GM18868 (cell line): ENCODE measurements at regions not wholly inside any gene's neighbourhood (a gene's known extent, or its start where the extent isn't known, plus 50 kb on each side); places are given as distances from the start of the nearest gene placed in this dataset.
"Not testable (repeated sequence)": the region's sequence is repeated elsewhere in the genome, so short reads cannot be mapped to it uniquely, and the experiment has no call there.

Experiments used
- ATAC-seq: cut with Tn5 transposase; IDR thresholded peaks from one replicate; pipeline ENCODE4 v1.9.1; 2021; ENCODE audit warnings: mild to moderate bottlenecking, moderate library complexity; ENCODE audit not compliant: unreplicated experiment

DNA sequence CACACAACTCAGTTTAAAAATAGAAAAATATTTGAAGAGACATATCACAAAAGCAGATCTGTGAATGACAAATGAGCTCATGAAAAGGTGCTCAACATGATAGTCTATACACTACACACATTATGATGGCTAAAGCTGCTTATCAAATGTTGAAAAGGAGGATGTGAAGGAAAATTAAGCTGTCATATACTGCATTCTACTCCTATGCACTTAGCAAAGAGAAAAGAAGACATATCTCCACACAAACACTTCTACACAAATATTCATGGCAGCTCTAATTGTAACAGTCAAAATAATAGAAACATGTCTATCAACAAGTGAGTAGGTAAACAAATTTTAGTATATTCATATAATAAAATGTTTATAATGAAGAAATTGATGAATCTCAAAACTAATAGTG lies 540.5 kb downstream of the PLOD2 start:
- no peak for ATAC-seq

DNA sequence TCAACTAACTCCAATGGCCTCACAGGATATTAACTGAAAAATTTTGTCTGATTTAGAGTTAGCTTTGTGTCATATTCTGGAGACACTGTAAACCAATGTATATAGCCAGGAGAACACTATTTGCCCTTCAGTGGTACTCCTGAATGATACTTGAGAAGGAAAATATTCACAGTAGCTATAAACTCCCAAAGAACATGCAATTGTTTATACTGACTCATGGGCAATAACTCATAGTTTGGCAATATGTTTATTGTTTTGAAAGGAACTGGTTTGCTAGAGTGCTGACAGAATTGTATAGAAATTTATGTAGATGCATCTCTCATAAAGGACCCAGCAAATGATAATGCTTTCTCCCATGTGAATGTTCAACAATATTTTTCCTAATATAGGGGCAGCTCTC lies 537.6 kb downstream of the PLOD2 start:
- no peak for ATAC-seq

DNA sequence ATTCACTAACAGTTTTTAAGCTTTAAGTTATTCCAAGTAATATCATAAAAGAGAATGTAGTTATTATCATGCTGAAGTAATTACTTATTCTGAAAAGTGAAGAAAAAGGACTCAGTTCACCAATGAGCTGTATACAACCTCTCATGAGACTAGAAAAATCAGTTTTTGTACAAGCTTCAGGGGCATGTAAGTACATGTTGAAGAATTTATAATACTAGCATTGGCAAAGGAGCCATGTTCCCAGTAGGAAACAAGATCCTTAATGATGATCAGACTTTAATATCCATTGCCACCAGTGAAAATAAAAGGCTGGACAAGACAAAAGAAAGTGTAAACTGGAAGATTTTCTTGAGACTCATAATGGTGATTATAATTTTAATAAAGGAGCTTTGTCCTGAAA lies 532.8 kb downstream of the PLOD2 start:
- ATAC-seq: no peak

DNA sequence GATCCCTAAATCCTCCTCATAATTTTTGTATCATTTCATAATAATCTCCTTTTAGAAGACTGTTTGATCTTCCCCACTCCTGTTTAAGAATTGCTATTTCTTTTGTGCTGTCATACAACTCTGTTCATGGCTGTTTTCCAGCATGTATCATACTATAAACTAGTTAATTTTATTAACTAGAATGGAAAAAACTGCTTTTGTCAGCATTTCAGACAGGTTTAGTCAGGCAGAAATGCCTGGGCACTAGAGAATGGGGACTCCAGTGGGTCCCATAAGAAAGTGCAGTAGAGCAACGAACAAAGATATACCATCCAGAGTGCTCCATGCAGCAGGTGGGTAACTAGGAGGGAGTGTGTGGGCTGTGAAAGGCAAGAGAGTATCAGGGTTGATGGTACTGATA lies 523.9 kb downstream of the PLOD2 start:
- ATAC-seq: no peak

DNA sequence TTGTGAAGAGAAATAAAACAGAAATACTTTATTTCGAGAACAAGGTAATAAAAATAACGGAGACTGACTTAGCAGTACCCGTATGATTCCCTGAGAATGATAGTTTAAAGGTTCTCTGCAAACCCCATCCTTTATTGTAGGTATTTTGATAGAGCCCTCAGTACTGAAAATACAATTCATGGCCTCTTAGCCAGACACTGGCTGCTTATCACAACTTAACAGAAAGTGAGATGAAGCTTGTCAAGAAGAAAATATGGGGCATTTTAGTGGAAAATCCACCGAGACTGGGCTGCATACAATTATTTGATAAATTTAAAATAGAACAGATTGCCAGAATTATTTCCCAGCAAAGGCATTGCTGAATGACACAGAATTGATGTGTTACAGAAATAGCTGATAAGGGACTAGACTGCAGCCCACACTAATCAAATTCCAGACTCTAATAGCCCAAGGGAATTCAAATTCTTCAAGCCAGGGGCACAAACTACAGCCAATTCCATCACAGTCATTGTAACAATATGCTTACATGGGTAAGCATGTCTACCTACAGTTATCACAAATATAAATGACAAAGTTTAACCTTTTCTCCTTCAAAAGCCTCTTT lies 521.9 kb downstream of the PLOD2 start:
- ATAC-seq: no peak

DNA sequence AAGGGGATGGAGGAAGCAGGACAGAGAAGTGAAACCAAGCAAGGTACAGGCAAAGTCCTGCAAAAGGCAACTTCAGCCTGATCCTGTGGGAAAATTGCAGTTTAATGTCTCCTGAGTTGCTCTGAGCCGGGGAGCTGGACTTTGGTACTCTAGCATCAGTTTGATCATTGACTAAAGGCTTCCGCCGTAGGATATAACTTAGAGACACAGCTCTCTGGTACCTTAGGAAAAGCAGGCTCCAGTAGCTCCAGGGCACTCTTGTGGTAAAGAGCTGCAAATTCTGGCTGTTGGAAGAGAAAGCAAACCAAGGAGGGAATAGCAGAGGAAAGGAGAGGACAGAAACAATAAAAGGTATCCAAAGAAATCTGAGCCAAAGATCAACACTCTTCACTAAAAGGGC lies 521.1 kb downstream of the PLOD2 start:
- ATAC-seq: no peak

DNA sequence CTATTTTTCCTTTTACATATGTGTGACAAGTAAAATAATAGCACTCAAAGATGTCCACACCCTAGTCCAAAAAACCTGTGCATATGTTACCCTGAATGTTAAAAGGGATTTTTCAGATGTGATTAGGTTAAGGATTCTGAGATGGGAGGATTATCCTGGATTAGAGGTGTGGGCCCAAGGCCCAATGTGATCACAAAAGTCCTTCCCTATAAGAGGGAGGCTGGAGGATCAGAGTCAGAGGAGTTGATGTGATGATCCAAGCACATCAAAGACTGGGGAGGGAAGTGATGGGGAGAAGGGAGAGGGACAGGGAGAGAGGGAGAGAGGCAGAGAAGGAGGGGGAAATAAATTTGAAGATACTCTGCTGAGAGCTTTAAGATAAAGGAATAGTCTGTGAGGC lies 512.6 kb downstream of the PLOD2 start:
- ATAC-seq: no peak

DNA sequence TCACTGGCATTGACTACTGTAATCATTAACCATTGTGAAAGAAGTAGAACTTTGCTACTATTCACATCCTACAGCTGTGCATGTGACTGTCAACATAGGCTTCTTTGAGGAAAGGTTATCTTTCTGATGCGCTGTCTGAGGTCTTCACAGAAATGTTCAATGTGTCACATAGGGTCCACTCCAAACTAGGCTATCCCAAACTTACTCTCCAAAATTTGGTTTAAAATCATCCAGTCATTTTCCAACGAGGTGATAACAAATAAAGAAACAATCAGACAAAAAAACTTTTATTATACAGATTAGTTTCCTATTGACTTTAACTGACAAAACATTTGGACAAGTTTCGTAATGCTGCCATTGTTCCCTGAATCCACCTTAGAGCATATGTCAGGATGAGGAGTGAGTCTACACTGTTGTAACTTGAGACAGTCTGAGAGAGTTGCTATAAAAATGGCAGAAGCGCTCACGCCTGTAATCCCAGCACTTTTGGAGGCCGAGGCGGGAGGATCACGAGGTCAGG lies 511.6 kb downstream of the PLOD2 start:
- no peak for ATAC-seq

DNA sequence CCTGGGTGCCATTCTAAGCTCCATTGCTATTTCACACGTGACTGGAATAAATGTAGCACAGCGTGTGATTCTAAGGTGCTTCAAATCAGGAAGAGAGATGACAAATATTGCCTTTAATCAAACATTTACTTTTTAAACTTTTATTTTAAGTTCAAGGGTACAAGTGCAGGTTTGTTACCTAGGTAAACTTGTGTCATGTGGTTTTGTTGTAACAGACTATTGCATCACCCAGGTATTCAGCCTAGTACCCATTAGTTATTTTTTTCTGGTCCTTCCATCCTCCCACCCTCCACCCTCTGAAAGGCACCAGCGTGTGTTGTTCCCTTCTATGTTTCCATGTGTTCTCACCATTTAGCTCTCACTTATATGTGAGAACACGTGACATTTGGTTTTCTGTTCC lies 510.8 kb downstream of the PLOD2 start:
- no peak for ATAC-seq

DNA sequence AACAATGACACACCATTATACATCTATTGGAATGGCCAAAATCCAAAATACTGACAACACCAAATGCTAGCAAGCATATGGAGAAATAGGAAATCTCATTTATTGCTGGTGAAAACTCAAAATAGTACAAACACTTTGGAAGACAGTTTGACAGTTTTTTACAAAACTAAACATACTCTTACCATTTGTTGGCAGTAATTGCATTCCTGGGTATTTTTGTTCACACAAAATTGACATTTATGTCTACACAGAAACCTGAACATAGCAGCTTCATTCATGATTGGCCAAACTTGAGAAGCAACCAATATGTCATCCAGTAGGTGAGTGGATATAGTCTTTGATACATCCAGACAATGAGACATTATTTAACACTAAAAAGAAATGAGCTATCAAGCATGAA lies 489.9 kb downstream of the PLOD2 start:
- ATAC-seq: no peak

DNA sequence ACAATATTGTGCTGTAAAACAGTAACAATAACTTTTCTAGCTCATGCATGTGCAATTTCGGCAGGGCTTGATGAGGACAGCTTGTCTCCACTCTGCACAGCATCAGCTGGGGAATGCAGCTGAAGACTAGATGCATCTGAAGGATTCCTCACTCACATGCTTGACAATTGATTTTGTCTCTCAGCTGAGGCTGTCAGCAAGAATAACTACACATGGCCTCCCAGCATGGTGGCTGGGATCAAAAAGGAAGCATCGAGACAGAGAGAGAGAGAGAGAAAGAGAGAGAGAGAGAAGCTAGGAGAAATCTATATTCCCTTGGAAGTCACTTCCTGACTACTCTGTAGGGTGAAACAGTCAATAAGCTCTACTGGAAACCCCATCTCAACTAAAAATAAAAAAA lies 487.1 kb downstream of the PLOD2 start:
- ATAC-seq: no peak

DNA sequence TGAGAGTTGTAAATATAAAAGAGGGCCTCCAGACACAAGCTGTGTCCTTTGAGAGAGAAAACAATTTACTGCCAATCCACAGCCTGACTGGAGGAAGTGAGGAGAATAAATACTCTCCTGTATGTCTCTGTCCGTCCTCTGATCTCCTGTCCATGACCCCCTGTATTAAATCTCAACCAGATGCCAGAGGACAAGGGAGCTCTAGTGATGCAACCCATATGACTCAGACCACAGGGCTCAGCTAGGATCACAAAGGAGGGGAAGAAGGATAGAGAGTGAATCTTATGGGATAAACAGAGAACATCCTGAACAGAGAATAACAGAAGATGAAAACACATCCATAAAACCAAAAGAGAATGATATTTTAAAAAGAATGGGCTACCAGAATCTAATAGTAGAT lies 482.6 kb downstream of the PLOD2 start:
- no peak for ATAC-seq

DNA sequence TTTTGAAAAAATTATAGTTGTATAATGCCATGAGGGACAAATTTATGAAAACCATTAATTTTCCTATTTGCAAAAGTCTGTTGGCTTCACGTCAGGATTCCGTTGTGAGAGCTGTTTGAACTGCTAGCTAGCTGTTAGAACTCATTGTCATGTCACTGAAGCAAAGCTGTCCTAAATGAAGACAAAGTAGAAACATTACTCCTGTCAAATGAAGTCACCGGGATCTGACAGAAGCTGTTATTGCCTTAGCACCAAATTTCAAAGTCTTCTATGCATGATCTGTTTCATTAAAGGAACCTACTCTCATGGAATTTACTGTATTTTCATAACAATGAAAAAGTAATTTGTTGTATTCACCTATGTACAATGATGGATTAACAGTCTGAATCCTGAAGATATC lies 479.8 kb downstream of the PLOD2 start:
- ATAC-seq: no peak

DNA sequence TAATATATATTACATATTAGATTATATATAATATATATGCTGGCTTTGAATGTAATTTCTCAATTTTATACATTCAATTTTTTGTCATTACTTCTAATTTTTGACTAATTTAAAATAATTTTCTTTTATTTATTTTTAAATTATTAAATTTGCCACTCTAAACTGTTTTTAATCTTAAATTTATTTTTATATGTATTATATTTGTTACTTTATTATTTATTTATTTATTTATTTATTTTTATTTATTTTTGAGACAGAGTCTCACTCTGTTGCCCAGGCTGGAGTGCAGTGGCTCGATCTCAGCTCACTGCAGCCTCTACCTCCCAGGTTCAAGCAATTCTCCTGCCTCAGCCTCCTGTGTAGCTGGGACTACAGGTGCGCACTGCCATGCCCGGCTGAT lies 473.0 kb downstream of the PLOD2 start:
- ATAC-seq: not testable (repeated sequence)

DNA sequence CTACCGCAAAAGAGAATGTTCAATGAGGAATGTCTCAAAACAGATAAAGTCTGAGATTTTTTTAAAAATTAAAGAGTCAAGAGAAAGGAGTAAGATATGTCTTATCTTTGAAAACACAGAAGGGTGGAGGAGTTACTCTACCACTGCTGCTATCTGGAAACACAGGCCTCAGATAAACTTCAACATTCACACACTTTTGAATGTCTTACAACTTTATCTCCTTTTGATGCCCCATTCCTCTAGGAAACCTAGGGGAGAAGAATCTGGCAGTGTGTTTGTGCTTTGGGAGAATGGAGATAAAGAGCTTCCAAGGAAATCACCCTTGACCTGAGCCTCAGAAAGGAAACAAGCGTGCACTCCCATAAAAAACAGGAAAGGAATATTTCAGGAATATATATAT lies 468.2 kb downstream of the PLOD2 start:
- no peak for ATAC-seq

DNA sequence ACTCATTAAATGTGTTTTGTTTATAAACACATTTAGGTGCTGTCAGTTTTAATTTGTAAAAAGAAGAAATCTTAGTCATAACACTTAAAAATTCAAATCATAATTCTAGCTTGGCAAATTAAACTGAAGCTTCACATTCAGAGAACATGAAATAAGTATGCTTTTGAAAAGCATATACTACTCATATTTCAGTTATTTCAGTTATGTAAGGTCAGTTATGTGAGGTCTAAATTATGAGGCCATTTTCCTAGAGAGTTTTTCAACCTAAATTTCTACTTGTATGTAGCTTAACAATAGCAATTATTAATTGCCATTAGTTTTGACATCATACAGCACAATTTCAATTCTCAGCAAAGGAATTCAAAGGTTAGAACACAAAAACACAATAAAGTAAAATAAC lies 465.0 kb downstream of the PLOD2 start:
- ATAC-seq: no peak

DNA sequence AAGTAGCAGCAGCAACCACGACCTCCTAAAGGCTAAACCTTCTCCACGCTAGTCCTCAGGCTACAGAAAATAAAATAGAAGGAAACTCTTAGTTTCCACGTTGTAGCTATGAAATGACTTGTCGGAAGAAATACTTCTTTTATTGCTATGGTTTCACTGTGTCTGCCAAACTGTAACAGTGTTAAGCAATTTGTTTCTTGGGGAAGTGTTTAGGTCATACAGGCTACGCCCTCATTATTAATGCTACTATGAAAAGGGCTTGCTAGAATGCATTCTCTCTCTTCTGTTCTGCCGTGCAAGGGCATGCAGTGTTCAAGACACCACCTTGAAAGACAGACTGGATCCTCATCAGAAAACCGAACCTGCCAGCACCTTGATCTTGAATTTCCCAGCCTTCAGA lies 462.7 kb downstream of the PLOD2 start:
- no peak for ATAC-seq

DNA sequence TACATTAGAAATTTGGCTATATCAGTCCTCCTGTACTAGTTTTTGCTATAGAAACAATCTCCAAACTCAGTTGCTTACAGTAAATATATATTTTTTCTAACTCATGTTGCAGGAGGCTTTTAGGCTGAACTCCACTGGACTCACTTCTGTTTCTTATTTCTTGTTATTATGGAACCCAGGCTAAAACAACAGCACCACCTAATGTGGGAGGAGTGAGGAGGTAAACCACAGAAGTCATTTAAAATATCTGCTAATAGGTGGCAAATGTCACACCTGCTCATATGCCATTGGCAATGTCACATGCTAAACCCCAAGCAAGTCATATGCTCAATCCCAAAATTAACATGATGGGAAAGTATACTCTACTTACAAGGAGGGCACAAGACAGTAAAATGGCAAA lies 462.2 kb downstream of the PLOD2 start:
- no peak for ATAC-seq

DNA sequence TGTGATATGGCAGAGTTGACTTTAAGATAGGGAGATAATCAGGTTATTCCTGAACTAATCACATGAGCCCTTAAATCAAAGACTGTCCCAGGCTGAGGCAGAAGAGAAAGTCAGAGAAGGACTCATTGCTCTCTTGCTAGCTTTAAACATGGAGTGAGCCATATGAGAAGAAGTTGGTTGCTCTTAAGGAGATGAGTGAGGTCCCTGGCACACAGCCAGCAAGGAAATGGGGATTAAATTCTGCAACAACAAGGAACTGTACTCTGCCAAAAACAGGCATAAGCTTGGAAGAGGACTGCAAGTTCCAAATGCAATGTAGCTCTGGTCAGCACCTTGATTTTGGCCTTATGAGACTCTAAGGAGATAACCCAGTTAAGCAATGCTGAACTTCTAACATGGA lies 457.0 kb downstream of the PLOD2 start:
- no peak for ATAC-seq

DNA sequence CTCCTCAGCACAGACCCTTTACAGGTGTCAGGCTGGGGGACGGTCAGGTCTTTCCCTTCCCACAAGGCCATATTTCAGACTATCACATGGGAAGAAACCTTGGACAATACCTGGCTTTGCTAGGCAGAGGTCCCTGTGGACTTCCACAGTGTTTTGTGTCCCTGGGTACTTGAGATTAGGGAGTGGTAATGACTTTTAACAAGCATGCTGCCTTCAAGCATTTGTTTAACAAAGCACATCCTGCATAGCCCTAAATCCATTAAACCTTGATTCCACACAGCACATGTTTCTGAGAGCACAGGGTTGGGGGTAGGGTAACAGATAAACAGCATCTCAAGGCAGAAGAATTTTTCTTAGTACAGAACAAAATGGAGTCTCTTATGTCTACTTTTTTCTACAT lies 451.2 kb downstream of the PLOD2 start:
- ATAC-seq: not testable (repeated sequence)

DNA sequence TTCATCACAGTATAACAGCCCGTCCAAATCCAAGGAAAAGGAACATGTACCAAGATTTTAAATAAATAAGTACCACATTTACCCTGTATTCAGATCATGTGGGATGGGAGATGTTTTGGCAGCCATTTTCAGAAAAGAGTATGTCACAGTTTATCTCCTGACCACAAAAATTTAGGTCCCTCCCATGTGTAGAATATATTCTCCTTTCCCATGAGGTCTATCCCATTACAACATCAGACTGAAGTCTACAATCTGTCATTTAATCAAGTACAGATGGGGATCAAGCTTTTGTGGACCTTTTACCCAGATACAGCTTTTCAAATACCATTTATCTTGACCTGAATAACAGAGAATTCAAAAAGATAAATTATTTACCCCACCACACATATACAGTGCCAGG lies 444.5 kb downstream of the PLOD2 start:
- no peak for ATAC-seq

DNA sequence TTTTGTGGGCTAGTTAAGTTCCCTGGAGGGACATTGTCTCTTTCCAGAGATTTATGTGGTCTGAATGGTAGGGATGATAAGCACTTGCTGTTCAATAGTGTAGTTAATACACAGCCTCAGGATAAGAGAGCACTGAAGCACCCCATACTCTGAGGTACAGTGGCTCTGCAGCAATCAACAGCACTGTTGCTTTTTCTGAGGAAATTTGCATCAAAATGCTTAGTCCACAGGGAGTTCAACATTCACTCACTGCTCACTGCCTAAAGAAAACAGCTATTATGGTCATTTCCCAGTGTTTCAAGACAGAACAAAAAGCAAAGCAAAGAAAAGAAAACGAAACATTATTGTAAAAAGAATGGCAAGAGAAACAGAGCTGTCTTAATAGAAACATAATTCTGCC lies 441.9 kb downstream of the PLOD2 start:
- no peak for ATAC-seq

DNA sequence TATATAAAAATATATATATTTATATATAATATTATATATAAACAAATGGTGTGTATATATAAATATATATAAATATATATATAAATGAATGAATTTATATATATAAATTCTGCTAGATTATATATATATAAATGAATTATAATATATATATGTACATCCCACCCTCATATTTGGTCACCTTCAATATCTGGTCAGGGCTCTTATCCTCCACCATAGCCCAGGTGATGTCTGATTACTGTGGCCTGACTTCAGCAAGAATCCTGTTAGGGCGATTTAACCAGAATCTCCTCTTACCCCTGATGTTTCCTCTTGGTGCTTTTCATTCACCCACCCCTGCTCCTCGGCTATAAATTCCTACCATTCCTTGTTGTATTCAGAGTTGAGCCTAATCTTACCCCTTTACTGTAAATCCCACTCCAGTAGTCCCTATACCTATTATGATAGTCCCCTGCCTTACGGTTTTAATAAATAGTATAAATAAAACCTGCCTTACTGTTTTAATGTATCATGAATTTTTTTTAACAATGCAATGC lies 439.6 kb downstream of the PLOD2 start:
- ATAC-seq: no peak
